HFFc6 (cell line): ENCODE measurements at regions not wholly inside any gene's neighbourhood (a gene's known extent, or its start where the extent isn't known, plus 50 kb on each side); places are given as distances from the start of the nearest gene placed in this dataset.
"Not testable (repeated sequence)": the region's sequence is repeated elsewhere in the genome, so short reads cannot be mapped to it uniquely, and the experiment has no call there.

Experiments used
- DNase-seq: peaks from one replicate; pipeline ENCODE4 v3.0.0-alpha.2; 2018
- H3K27ac Mint-ChIP-seq: 2 replicates; pipeline ENCODE4 v1.8.0; 2020; ENCODE audit warnings: mild to moderate bottlenecking, mixed read lengths
- H3K27me3 Mint-ChIP-seq: 2 replicates; pipeline ENCODE4 v1.8.0; 2021; ENCODE audit warnings: mild to moderate bottlenecking, moderate library complexity, mixed read lengths; ENCODE audit not compliant: insufficient read depth
- H3K36me3 Mint-ChIP-seq: 2 replicates; pipeline ENCODE4 v1.8.0; 2021; ENCODE audit warnings: low read depth, mixed read lengths
- H3K4me1 Mint-ChIP-seq: 2 replicates; pipeline ENCODE4 v1.8.0; 2020; ENCODE audit warnings: low read depth, mixed read lengths
- H3K4me3 Mint-ChIP-seq: 2 replicates; pipeline ENCODE4 v1.8.0; 2020; ENCODE audit warnings: mild to moderate bottlenecking, moderate library complexity, mixed read lengths
- H3K9me3 Mint-ChIP-seq: 2 replicates; pipeline ENCODE4 v1.8.0; 2020; ENCODE audit warnings: mild to moderate bottlenecking, mixed read lengths
- CTCF ChIP-seq: fragments of 200-600 bp; sonication (generic); IDR thresholded peaks from 2 replicates; pipeline ENCODE4 v1.5.0; 2021; ENCODE audit warnings: antibody characterized with exemption, mild to moderate bottlenecking

- Mint-ChIP-seq H3K4me1 (no peaks in the 10 kb centered on the region), H3K27ac (no peak overlapping the region), H3K27me3 (no peaks in the 10 kb centered on the region), H3K4me3 (no peak overlapping the region), H3K9me3 (peaks cover 24% of the 10 kb centered on the region), H3K36me3 (no peaks in the 10 kb centered on the region)
- TF ChIP-seq CTCF = no peak
- no peak for DNase-seq
Measured at GRCh38 chr5:104018299-104018698, 455.7 kb upstream of the NUDT12 start.

GRCh38 chr5:104016646-104017045, 454.1 kb upstream of the NUDT12 start:
- no peak for TF ChIP-seq CTCF
- no peaks in the 10 kb centered on the region for H3K36me3 Mint-ChIP-seq
- H3K4me1 Mint-ChIP-seq = no peaks in the 10 kb centered on the region
- H3K27me3 Mint-ChIP-seq = no peaks in the 10 kb centered on the region
- H3K9me3 Mint-ChIP-seq = peaks cover 24% of the 10 kb centered on the region
- H3K27ac Mint-ChIP-seq = no peak overlapping the region
- H3K4me3 Mint-ChIP-seq = no peak overlapping the region
- no peak for DNase-seq

- Mint-ChIP-seq H3K9me3 (peaks cover 31% of the 10 kb centered on the region), H3K36me3 (no peaks in the 10 kb centered on the region), H3K4me3 (no peak overlapping the region), H3K27ac (no peak overlapping the region), H3K27me3 (no peaks in the 10 kb centered on the region), H3K4me1 (no peaks in the 10 kb centered on the region)
- TF ChIP-seq CTCF = no peak
- no peak for DNase-seq
Measured at GRCh38 chr5:104015765-104016164, 453.2 kb upstream of the NUDT12 start.

- not testable (repeated sequence) for H3K27me3 Mint-ChIP-seq, H3K36me3 Mint-ChIP-seq, H3K27ac Mint-ChIP-seq, H3K4me3 Mint-ChIP-seq, H3K4me1 Mint-ChIP-seq, DNase-seq
- H3K9me3 Mint-ChIP-seq = peaks cover 34% of the 10 kb centered on the region
Measured at GRCh38 chr5:104002783-104003182, 440.2 kb upstream of the NUDT12 start.

GRCh38 chr5:104001136-104001535, 438.5 kb upstream of the NUDT12 start:
- no peak overlapping the region for H3K27ac Mint-ChIP-seq
- H3K4me1 Mint-ChIP-seq = no peaks in the 10 kb centered on the region
- H3K9me3 Mint-ChIP-seq = peaks cover 30% of the 10 kb centered on the region
- no peak for DNase-seq
- H3K36me3 Mint-ChIP-seq = no peaks in the 10 kb centered on the region
- H3K27me3 Mint-ChIP-seq = no peaks in the 10 kb centered on the region
- no peak for TF ChIP-seq CTCF
- no peak overlapping the region for H3K4me3 Mint-ChIP-seq

GRCh38 chr5:103993031-103993430, 430.4 kb upstream of the NUDT12 start:
- Mint-ChIP-seq H3K9me3 (peaks cover 34% of the 10 kb centered on the region), H3K27me3 (no peaks in the 10 kb centered on the region), H3K4me1 (no peaks in the 10 kb centered on the region), H3K36me3 (no peaks in the 10 kb centered on the region; the same call in 1 of the 2 replicates), H3K4me3 (no peak overlapping the region), H3K27ac (no peak overlapping the region)
- no peak for DNase-seq
- no peak for TF ChIP-seq CTCF
